K562 (cell line): ENCODE measurements at regions not wholly inside any gene's neighbourhood (a gene's known extent, or its start where the extent isn't known, plus 50 kb on each side); places are given as distances from the start of the nearest gene placed in this dataset.

Experiments
- ATAC-seq: fragments of 200-7000 bp; cut with Tn5 transposase; 3 replicates; pipeline ENCODE4 v1.9.1; 2020; ENCODE audit warnings: moderate library complexity
- BruUV-seq: library from RNA; stranded (reverse); fragments of 400-500 nt; replicated peaks from 2 replicates; lab custom pipeline; 2021; lab: Mats Ljungman, UMichigan
- CTCF ChIA-PET: fragments of 300-600 bp; formaldehyde crosslinking; extraction: SDS; loops from one replicate; lab custom pipeline; 2021; ENCODE audit warnings: low intra/inter-chr PET ratio; lab: Yijun Ruan, JAX
- POLR2A ChIA-PET: fragments of 300-600, 350-650 bp; sonication (Branson Sonifier 250); formaldehyde crosslinking; extraction: SDS; loops from one replicate; lab custom pipeline; 2021; ENCODE audit warnings: antibody characterized with exemption, inconsistent platforms; lab: Yijun Ruan, JAX
- DNase-seq, 4 experiments: peaks; one replicate each; pipeline versions ENCODE4 v3.0.0 to v3.0.0-alpha.2; 2011 to 2018; ENCODE audit warnings: low spot score in 3 of 4, mixed read lengths in 3 of 4; ENCODE audit errors: extremely low read depth in 1 of 4
- FAIRE-seq: peaks from 2 replicates; lab custom pipeline; 2011; peaks lifted over from hg19 to GRCh38; lab: Jason Lieb, UNC
- H2AFZ ChIP-seq: 2 replicates; pipeline ENCODE4 v1.6.0; 2011; ENCODE audit warnings: low read depth, low read length, control low read depth, inconsistent platforms
- H3K27ac ChIP-seq: fragments of 200-600 bp; 3 replicates; pipeline ENCODE4 v1.8.0; 2011; ENCODE audit warnings: low read depth, mild to moderate bottlenecking, control low read depth, inconsistent platforms, low read length, moderate library complexity, mixed read lengths; ENCODE audit errors: extremely low read depth
- H3K27me3 ChIP-seq, 2 experiments: fragments of 300-600 bp in 1 of 2; 2 replicates in 1 of 2; 3 replicates in 1 of 2; pipeline versions ENCODE4 v1.6.0 to v1.8.0; 2011; ENCODE audit warnings: inconsistent platforms in 2 of 2, low read length in 2 of 2, mild to moderate bottlenecking in 1 of 2, mixed read lengths in 1 of 2, moderate library complexity in 1 of 2; ENCODE audit not compliant: control insufficient read depth in 2 of 2, insufficient read depth in 2 of 2
- H3K36me3 ChIP-seq: fragments of 300-600 bp; 3 replicates; pipeline ENCODE4 v1.8.0; 2011; ENCODE audit warnings: mild to moderate bottlenecking, low read length, inconsistent platforms; ENCODE audit not compliant: control insufficient read depth, insufficient read depth
- H3K4me1 ChIP-seq, 2 experiments: fragments of 200-600 bp in 1 of 2; replicated peaks in 1 of 2; 2 replicates in 1 of 2; 3 replicates in 1 of 2; pipeline versions ENCODE4 v1.5.1 to v1.8.0; 2011; ENCODE audit warnings: inconsistent platforms in 2 of 2, low read length in 2 of 2, mild to moderate bottlenecking in 1 of 2, mixed read lengths in 1 of 2, moderate library complexity in 1 of 2; ENCODE audit not compliant: control insufficient read depth in 2 of 2, insufficient read depth in 2 of 2
- H3K4me2 ChIP-seq: 2 replicates; pipeline ENCODE4 v1.6.1; 2011; ENCODE audit warnings: low read length, control low read depth, inconsistent platforms, mixed read lengths; ENCODE audit not compliant: insufficient read depth
- H3K4me3 ChIP-seq: fragments of 200-600 bp; sonication (generic), shearing (Covaris generic); 2 replicates; pipeline ENCODE4 v1.5.1; 2016; ENCODE audit warnings: control low read depth, inconsistent platforms
- H3K79me2 ChIP-seq: fragments of 200-600 bp; 3 replicates; pipeline ENCODE4 v1.8.0; 2011; ENCODE audit warnings: low read length, inconsistent platforms; ENCODE audit not compliant: control insufficient read depth, insufficient read depth
- H3K9ac ChIP-seq, 2 experiments: 2 replicates each; pipeline versions ENCODE4 v1.6.0 to v1.6.1; 2011; ENCODE audit warnings: low read depth in 2 of 2, low read length in 2 of 2, control low read depth in 1 of 2, inconsistent platforms in 1 of 2, mild to moderate bottlenecking in 1 of 2, mixed read lengths in 1 of 2; ENCODE audit not compliant: insufficient read depth in 1 of 2
- H3K9me1 ChIP-seq: one replicate; pipeline ENCODE4 v1.6.0; 2011; ENCODE audit warnings: inconsistent platforms, mild to moderate bottlenecking, low read length, moderate library complexity; ENCODE audit not compliant: control insufficient read depth, insufficient read depth
- H3K9me3 ChIP-seq: replicated peaks from 2 replicates; pipeline ENCODE4 v1.5.1; 2011; ENCODE audit warnings: low read depth, low read length, inconsistent platforms; ENCODE audit not compliant: control insufficient read depth, insufficient read depth
- H4K20me1 ChIP-seq: replicated peaks from 2 replicates; pipeline ENCODE4 v1.6.1; 2011; ENCODE audit warnings: low read length, inconsistent platforms, mixed read lengths; ENCODE audit not compliant: control insufficient read depth, insufficient read depth
- ADNP ChIP-seq: fragments of 200-800 bp; sonication (Bioruptor generic); IDR thresholded peaks from 2 replicates; pipeline ENCODE4 v1.6.1; 2016; ENCODE audit warnings: missing genetic modification characterization, missing compliant biosample characterization
- ID3 ChIP-seq, 2 experiments: fragments of 250-450 bp in 1 of 2; fragments of 450-650 bp in 1 of 2; sonication (Bioruptor Pico) in 1 of 2; IDR thresholded peaks; 2 replicates each; pipeline versions ENCODE4 v1.6.1 to v1.8.0; 2016 to 2021; ENCODE audit warnings: mild to moderate bottlenecking in 2 of 2, moderate library complexity in 2 of 2, missing compliant biosample characterization in 1 of 2, missing genetic modification characterization in 1 of 2
- JUN ChIP-seq, 2 experiments: sonication (generic) in 1 of 2; formaldehyde crosslinking in 1 of 2; IDR thresholded peaks; 2 replicates each; pipeline versions ENCODE4 v1.6.1 to v1.8.0; 2012 to 2022; ENCODE audit warnings: borderline replicate concordance in 2 of 2, mild to moderate bottlenecking in 2 of 2, improper control_type of control experiment in 1 of 2, low read depth in 1 of 2, low read length in 1 of 2, missing genetic modification reagents in 1 of 2
- KLF10 ChIP-seq: fragments of 250-450 bp; sonication (Bioruptor Pico); IDR thresholded peaks from 2 replicates; pipeline ENCODE4 v1.6.1; 2021; ENCODE audit warnings: matching md5 sums
- MECOM ChIP-seq: fragments of 250-450 bp; sonication (Bioruptor Pico); IDR thresholded peaks from 2 replicates; pipeline ENCODE4 v1.8.0; 2022; ENCODE audit warnings: inconsistent platforms
- MIER1 ChIP-seq: fragments of 450-650 bp; IDR thresholded peaks from 2 replicates; pipeline ENCODE4 v1.6.1; 2016; ENCODE audit warnings: antibody characterized with exemption, mild to moderate bottlenecking, low read depth
- NFIX ChIP-seq: fragments of 250-450 bp; sonication (Bioruptor Pico); IDR thresholded peaks from 2 replicates; pipeline ENCODE4 v1.4.0; 2020; ENCODE audit warnings: low read depth, mild to moderate bottlenecking, moderate library complexity
- SUPT5H ChIP-seq: fragments of 450-650 bp; IDR thresholded peaks from 2 replicates; pipeline ENCODE4 v1.6.1; 2016
- THRB ChIP-seq: fragments of 450-650 bp; formaldehyde crosslinking; conservative IDR thresholded peaks from 2 replicates; pipeline ENCODE4 v1.4.0; 2022; ENCODE audit warnings: mild to moderate bottlenecking, missing genetic modification characterization
- ZFP1 ChIP-seq: fragments of 450-650 bp; formaldehyde crosslinking; IDR thresholded peaks from 2 replicates; pipeline ENCODE4 v1.4.0; 2020; ENCODE audit warnings: mild to moderate bottlenecking, mixed read lengths
- ZNF57 ChIP-seq: fragments of 450-650 bp; formaldehyde crosslinking; IDR thresholded peaks from 2 replicates; pipeline ENCODE4 v1.4.0; 2020; ENCODE audit warnings: mild to moderate bottlenecking, moderate library complexity
- ZNF77 ChIP-seq: fragments of 250-450 bp; sonication (Bioruptor Pico); IDR thresholded peaks from 2 replicates; pipeline ENCODE4 v1.5.0; 2020
- WGBS: fragments of 100-300 bp; shearing (Covaris generic); methylation state at CpG from one replicate; pipeline ENCODE4 v1.1.6; 2016; ENCODE audit warnings: low coverage, mixed read lengths; ENCODE audit not compliant: insufficient coverage; ENCODE audit errors: missing lambda C conversion rate; 5-methylcytosine and 5-hydroxymethylcytosine counted together
- in situ Hi-C: fragments of 300-500 bp; cut with MboI; formaldehyde crosslinking; loops from 4 replicates; pipeline ENCODE4 v1.15.0; 2018; ENCODE audit warnings: inconsistent platforms, mixed read lengths
- intact Hi-C: fragments of 100-400 bp; cut with micrococcal nuclease; formaldehyde crosslinking; loops from 2 replicates; pipeline ENCODE4 v1.14.2; 2022

- TF ChIP-seq ID3 (CRISPR knock-in tag; IDR thresholded peaks at IDR 0.05) = no peak
- no peak for TF ChIP-seq ID3 (tag; IDR thresholded peaks at IDR 0.05)
- TF ChIP-seq ADNP = no peak
- TF ChIP-seq ZNF57 (CRISPR knock-in tag) = no peak
- TF ChIP-seq JUN (IDR thresholded peaks at IDR 0.05; ENCODE audit: borderline replicate concordance, low read depth, low read length) = no peak
- TF ChIP-seq JUN (CRISPR knock-in tag; IDR thresholded peaks at IDR 0.05; ENCODE audit: borderline replicate concordance) = no peak
- no peak for TF ChIP-seq ZFP1 (CRISPR knock-in tag)
- no peak for TF ChIP-seq MECOM (CRISPR knock-in tag)
- no peak for TF ChIP-seq THRB (CRISPR knock-in tag)
These were observed 185.6 kb upstream of the BANK1 start (continued) for GRCh38 chr4:101604976-101605375.

- in situ Hi-C loops = no loop called here
- no peak overlapping the region for H3K27ac ChIP-seq
These were observed 190.2 kb upstream of the BANK1 start for GRCh38 chr4:101600287-101600686.

More at GRCh38 chr4:101600287-101600686, 190.2 kb upstream of the BANK1 start:
- Histone ChIP-seq H3K4me1 (no peaks in the 10 kb centered on the region), H3K9me1 (no peaks in the 10 kb centered on the region), H3K4me3 (no peak overlapping the region), H3K4me2 (no peak overlapping the region), H3K79me2 (no peaks in the 10 kb centered on the region), H3K36me3 (no peaks in the 10 kb centered on the region), H3K27me3 (no peaks in the 10 kb centered on the region), H3K9me3 (no peaks in the 10 kb centered on the region; the same call in none of the 2 replicates), H2AFZ (no peak overlapping the region), H4K20me1 (no peaks in the 10 kb centered on the region), H3K9ac (no peak overlapping the region)
- ChIA-PET POLR2A (no interaction called here), CTCF (no interaction called here)
- FAIRE-seq = no peak
- ATAC-seq = no peak
- TF ChIP-seq ZNF77 = no peak
- no peak for TF ChIP-seq MIER1
- TF ChIP-seq NFIX = no peak
- TF ChIP-seq KLF10 (CRISPR knock-in tag) = no peak
- TF ChIP-seq SUPT5H = no peak
- intact Hi-C loops = no loop called here
- no peak for DNase-seq
- WGBS = 0% methylated on average over 2 of the region's 2 CpGs
- BruUV-seq = no TSS peak
